Tibial nerve (tissue), 4 donors: ENCODE measurements at regions not wholly inside any gene's neighbourhood (a gene's known extent, or its start where the extent isn't known, plus 50 kb on each side); places are given as distances from the start of the nearest gene placed in this dataset.
A peak's percentile ranks its signal among the peaks of the same experiment; 100 is the strongest.

Experiments used
- DNase-seq, 2 donors: peaks; one replicate each; pipeline ENCODE4 v3.0.0-alpha.2; 2019; ENCODE audit warnings: low spot score in 2 of 2
- H3K27ac ChIP-seq, 4 donors: fragments of 200-600 bp; sonication (generic) in 3 of 4; one replicate each; pipeline ENCODE4 v1.5.1; 2017 to 2019; ENCODE audit warnings: mild to moderate bottlenecking in 1 of 4
- H3K27me3 ChIP-seq, 2 donors: fragments of 200-600 bp; sonication (generic) in 1 of 2; one replicate each; pipeline versions ENCODE4 v1.5.1 to v1.6.0; 2017 to 2019
- H3K36me3 ChIP-seq, 3 donors: fragments of 200-600 bp; sonication (generic); one replicate each; pipeline ENCODE4 v1.5.1; 2018 to 2019
- H3K4me1 ChIP-seq, 4 donors: fragments of 200-600 bp; sonication (generic) in 3 of 4; one replicate each; pipeline ENCODE4 v1.5.1; 2017 to 2019
- H3K4me3 ChIP-seq, 4 donors: fragments of 200-600 bp; sonication (generic) in 3 of 4; one replicate each; pipeline ENCODE4 v1.5.1; 2017 to 2019; ENCODE audit warnings: mild to moderate bottlenecking in 1 of 4, moderate library complexity in 1 of 4
- H3K9me3 ChIP-seq, 4 donors: fragments of 200-600 bp; sonication (generic) in 3 of 4; one replicate each; pipeline ENCODE4 v1.5.1; 2017 to 2019
- EP300 ChIP-seq, 2 donors: sonication (generic); formaldehyde crosslinking; IDR thresholded peaks; one replicate each; pipeline ENCODE4 v1.6.1; 2017; ENCODE audit warnings: antibody characterized with exemption in 2 of 2, mild to moderate bottlenecking in 1 of 2
- POLR2A ChIP-seq, 2 donors: fragments of 450-650 bp; IDR thresholded peaks; one replicate each; pipeline ENCODE4 v1.6.1; 2017; ENCODE audit warnings: antibody characterized with exemption in 2 of 2, mild to moderate bottlenecking in 2 of 2, moderate library complexity in 2 of 2
- WGBS, 2 donors: methylation state at CpG; one replicate each; pipeline ENCODE4 v1.1.5; 2018; 5-methylcytosine and 5-hydroxymethylcytosine counted together
- TF ChIP-seq, protein P1 (sequence below), 5 experiments: fragments of 200-600 bp in 3 of 5; fragments of 450-650 bp in 2 of 5; sonication (generic) in 3 of 5; IDR thresholded peaks; one replicate each; pipeline ENCODE4 v1.5.1; 2016 to 2019; ENCODE audit warnings: antibody characterized with exemption in 5 of 5, mild to moderate bottlenecking in 3 of 5, moderate library complexity in 2 of 5

- Histone ChIP-seq H3K36me3 (no peaks in the 10 kb centered on the region), H3K9me3 (no peaks in the 10 kb centered on the region), H3K4me3 (no peak overlapping the region), H3K4me1 (no peaks in the 10 kb centered on the region), H3K27me3 (no peaks in the 10 kb centered on the region), H3K27ac (no peak overlapping the region)
- WGBS, 2 donors = 53 to 55% methylated on average over 1 of the region's 1 CpG
- no peak for DNase-seq
- TF ChIP-seq EP300 (IDR thresholded peaks at IDR 0.05) = no peak
- TF ChIP-seq, protein P1, sequence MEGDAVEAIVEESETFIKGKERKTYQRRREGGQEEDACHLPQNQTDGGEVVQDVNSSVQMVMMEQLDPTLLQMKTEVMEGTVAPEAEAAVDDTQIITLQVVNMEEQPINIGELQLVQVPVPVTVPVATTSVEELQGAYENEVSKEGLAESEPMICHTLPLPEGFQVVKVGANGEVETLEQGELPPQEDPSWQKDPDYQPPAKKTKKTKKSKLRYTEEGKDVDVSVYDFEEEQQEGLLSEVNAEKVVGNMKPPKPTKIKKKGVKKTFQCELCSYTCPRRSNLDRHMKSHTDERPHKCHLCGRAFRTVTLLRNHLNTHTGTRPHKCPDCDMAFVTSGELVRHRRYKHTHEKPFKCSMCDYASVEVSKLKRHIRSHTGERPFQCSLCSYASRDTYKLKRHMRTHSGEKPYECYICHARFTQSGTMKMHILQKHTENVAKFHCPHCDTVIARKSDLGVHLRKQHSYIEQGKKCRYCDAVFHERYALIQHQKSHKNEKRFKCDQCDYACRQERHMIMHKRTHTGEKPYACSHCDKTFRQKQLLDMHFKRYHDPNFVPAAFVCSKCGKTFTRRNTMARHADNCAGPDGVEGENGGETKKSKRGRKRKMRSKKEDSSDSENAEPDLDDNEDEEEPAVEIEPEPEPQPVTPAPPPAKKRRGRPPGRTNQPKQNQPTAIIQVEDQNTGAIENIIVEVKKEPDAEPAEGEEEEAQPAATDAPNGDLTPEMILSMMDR (IDR thresholded peaks at IDR 0.05) = no peak
- no peak for TF ChIP-seq POLR2A (IDR thresholded peaks at IDR 0.05)
These were observed 384.0 kb upstream of the TMEM132C start for GRCh38 chr12:127883013-127883412.

- H3K36me3 ChIP-seq = no peaks in the 10 kb centered on the region
- 55 to 59% methylated on average over 5 of the region's 5 CpGs for WGBS, 2 donors
- TF ChIP-seq, protein P1 (IDR thresholded peaks at IDR 0.05) = no peak
- no peak for TF ChIP-seq POLR2A (IDR thresholded peaks at IDR 0.05)
- TF ChIP-seq EP300 (IDR thresholded peaks at IDR 0.05) = no peak
- no peaks in the 10 kb centered on the region for H3K4me1 ChIP-seq
- no peaks in the 10 kb centered on the region for H3K9me3 ChIP-seq
- H3K4me3 ChIP-seq = no peak overlapping the region
- no peak overlapping the region for H3K27ac ChIP-seq
- no peak for DNase-seq
- no peaks in the 10 kb centered on the region for H3K27me3 ChIP-seq
These were observed 380.8 kb upstream of the TMEM132C start for GRCh38 chr12:127885954-127886750.

- 67 to 83% methylated on average over 1 of the region's 1 CpG for whole genome bisulfite sequencing, 2 donors
These were observed 380.1 kb upstream of the TMEM132C start for GRCh38 chr12:127886827-127887226.

DNA sequence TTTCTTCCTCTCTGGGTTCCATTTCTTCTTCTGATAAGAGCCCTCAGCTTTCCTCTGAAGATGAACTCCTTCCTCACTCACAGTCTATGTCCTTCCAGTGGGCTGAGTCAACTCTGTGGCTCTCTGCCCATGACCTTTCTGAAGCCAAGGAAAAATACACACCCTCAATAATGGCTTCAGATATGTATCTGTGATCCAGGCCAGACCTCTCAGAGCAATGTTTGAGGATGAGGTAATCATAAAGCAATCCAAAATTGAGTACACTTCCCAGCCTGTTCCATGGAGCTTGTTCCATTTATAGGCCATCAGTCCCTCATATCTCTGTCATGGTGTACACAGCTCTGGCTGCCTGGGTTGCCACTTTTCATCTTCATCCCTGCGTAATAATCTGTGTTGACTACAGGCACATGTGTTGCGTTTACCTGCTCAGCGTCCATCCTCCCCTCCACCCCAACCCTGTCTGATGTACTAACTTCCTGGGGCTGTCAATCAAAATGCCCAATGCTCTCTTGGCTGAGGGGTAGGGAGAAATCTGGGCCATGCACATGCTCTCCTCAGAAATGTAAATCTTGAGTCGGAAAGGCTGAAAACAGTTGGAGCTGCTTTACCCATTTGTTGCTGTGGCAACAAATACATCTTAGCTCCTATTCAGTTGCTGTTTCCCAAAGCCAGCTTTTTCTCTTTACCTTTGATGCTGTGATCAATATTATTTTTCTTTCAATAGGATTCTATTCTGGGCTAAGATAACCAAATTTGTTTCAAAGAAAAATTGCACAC is 377.8 kb upstream of the TMEM132C start:
- no peak overlapping the region for H3K27ac ChIP-seq
- H3K9me3 ChIP-seq = no peaks in the 10 kb centered on the region
- no peaks in the 10 kb centered on the region for H3K4me1 ChIP-seq
- DNase-seq = peak in 1 of 2 donors; percentile 41
- 83 to 90% methylated on average over 4 of the region's 4 CpGs for WGBS, 2 donors
- no peak for TF ChIP-seq POLR2A (IDR thresholded peaks at IDR 0.05)
- TF ChIP-seq EP300 (IDR thresholded peaks at IDR 0.05) = no peak
- TF ChIP-seq, protein P1 (IDR thresholded peaks at IDR 0.05) = no peak
- no peaks in the 10 kb centered on the region for H3K27me3 ChIP-seq
- no peak overlapping the region for H3K4me3 ChIP-seq
- H3K36me3 ChIP-seq = no peaks in the 10 kb centered on the region

More at GRCh38 chr12:127886827-127887226, 380.1 kb upstream of the TMEM132C start:
- TF ChIP-seq POLR2A (IDR thresholded peaks at IDR 0.05) = no peak
- TF ChIP-seq EP300 (IDR thresholded peaks at IDR 0.05) = no peak
- TF ChIP-seq, protein P1 (IDR thresholded peaks at IDR 0.05) = no peak
- Histone ChIP-seq H3K4me1 (no peaks in the 10 kb centered on the region), H3K27ac (no peak overlapping the region), H3K9me3 (no peaks in the 10 kb centered on the region), H3K27me3 (no peaks in the 10 kb centered on the region), H3K4me3 (no peak overlapping the region), H3K36me3 (no peaks in the 10 kb centered on the region)
- DNase-seq = no peak
